Lung (tissue), 11 donors: ENCODE measurements at regions not wholly inside any gene's neighbourhood (a gene's known extent, or its start where the extent isn't known, plus 50 kb on each side); places are given as distances from the start of the nearest gene placed in this dataset.

ENCODE experiments used
- ATAC-seq: fragments of 200-7000 bp; cut with Tn5 transposase; one replicate; pipeline ENCODE4 v1.9.1; 2020; ENCODE audit warnings: moderate number of reproducible peaks; ENCODE audit not compliant: insufficient read depth, low FRiP score
- DNase-seq, 3 donors: peaks; one replicate each; pipeline ENCODE4 v3.0.0-alpha.2; 2013 to 2017
- H3K27ac ChIP-seq, 2 donors: one replicate each; pipeline ENCODE4 v1.5.1; 2013; ENCODE audit warnings: mild to moderate bottlenecking in 2 of 2, moderate library complexity in 2 of 2, control low read depth in 1 of 2, inconsistent platforms in 1 of 2, low read depth in 1 of 2, low read length in 1 of 2
- H3K27me3 ChIP-seq, 3 donors: one replicate each; pipeline ENCODE4 v1.5.1; 2013; ENCODE audit warnings: low read length in 2 of 3; ENCODE audit not compliant: control insufficient read depth in 3 of 3, insufficient read depth in 3 of 3
- H3K36me3 ChIP-seq, 4 donors: one replicate each; pipeline ENCODE4 v1.5.1; 2013; ENCODE audit warnings: low read length in 4 of 4, mild to moderate bottlenecking in 1 of 4, moderate library complexity in 1 of 4; ENCODE audit not compliant: control insufficient read depth in 4 of 4, insufficient read depth in 4 of 4
- H3K4me1 ChIP-seq, 5 donors: one replicate each; pipeline ENCODE4 v1.5.1; 2013; ENCODE audit warnings: low read length in 5 of 5, mild to moderate bottlenecking in 2 of 5, moderate library complexity in 1 of 5; ENCODE audit not compliant: control insufficient read depth in 5 of 5, insufficient read depth in 5 of 5
- H3K4me3 ChIP-seq: one replicate; pipeline ENCODE4 v1.5.1; 2013; ENCODE audit warnings: mild to moderate bottlenecking, control low read depth, moderate library complexity
- H3K9ac ChIP-seq, 2 donors: one replicate each; pipeline ENCODE4 v1.5.1; 2013; ENCODE audit warnings: low read length in 2 of 2, control low read depth in 1 of 2; ENCODE audit not compliant: insufficient read depth in 1 of 2
- H3K9me3 ChIP-seq, 4 donors: one replicate each; pipeline ENCODE4 v1.5.1; 2013; ENCODE audit warnings: low read length in 3 of 4, mild to moderate bottlenecking in 1 of 4, moderate library complexity in 1 of 4; ENCODE audit not compliant: control insufficient read depth in 4 of 4, insufficient read depth in 3 of 4
- WGBS, 2 donors: extraction: QIAGEN DNeasy Blood & Tissue Kit; methylation state at CpG; one replicate each; pipeline ENCODE4 v1.1.7; 2013; 5-methylcytosine and 5-hydroxymethylcytosine counted together
- TF ChIP-seq, protein P1 (sequence below): IDR thresholded peaks from 2 replicates; pipeline ENCODE4 v1.5.1; 2012; ENCODE audit warnings: mild to moderate bottlenecking; ENCODE audit errors: control extremely low read depth, extremely low read depth
- donor health status: control.
- donor health status: control.
- donor health status: Bipolar disorder and iron deficiency.
- donor health status: healthy.
- donor health status: DM: yes; HTN: yes; CAD: no.

DNA sequence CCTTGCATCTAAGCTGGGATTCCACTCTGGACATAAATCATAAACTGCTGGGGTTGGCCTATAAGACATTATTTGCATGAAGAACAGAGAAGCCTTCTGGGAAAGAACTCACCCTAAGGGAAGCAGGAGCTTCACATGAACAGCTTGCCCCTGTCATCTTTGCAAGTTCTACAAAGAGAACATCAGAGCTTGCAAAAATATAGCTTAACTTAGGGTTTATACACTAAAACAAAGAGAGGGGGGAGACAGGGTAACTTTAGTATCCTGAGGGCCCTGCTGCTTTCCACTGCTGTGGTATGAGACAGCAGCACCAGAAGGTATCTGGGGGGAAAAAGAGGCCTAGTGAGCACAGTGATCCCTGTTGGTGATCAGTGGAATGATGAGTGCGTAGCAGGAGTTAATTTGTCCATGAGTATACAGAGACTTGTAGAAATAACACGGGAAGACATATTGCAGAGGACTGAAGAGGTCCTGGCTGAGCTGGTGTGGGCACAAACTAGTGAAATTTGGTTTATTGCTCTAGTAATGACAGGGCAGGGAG lies 116.1 kb upstream of the TSC22D1 start:
- WGBS, 2 donors: 86 to 90% methylated on average over 2 of the region's 2 CpGs
- DNase-seq (no peak), ATAC-seq (no peak)
- no peak overlapping the region for H3K9ac ChIP-seq
- no peak overlapping the region for H3K4me3 ChIP-seq
- peaks cover 0 to 2% (median 0%) of the 10 kb centered on the region in 4 donors for H3K9me3 ChIP-seq
- H3K27me3 ChIP-seq: no peaks in the 10 kb centered on the region
- no peak overlapping the region for H3K27ac ChIP-seq
- H3K36me3 ChIP-seq: no peaks in the 10 kb centered on the region
- H3K4me1 ChIP-seq: peaks cover 0 to 9% (median 0%) of the 10 kb centered on the region in 5 donors
- TF ChIP-seq, protein P1, sequence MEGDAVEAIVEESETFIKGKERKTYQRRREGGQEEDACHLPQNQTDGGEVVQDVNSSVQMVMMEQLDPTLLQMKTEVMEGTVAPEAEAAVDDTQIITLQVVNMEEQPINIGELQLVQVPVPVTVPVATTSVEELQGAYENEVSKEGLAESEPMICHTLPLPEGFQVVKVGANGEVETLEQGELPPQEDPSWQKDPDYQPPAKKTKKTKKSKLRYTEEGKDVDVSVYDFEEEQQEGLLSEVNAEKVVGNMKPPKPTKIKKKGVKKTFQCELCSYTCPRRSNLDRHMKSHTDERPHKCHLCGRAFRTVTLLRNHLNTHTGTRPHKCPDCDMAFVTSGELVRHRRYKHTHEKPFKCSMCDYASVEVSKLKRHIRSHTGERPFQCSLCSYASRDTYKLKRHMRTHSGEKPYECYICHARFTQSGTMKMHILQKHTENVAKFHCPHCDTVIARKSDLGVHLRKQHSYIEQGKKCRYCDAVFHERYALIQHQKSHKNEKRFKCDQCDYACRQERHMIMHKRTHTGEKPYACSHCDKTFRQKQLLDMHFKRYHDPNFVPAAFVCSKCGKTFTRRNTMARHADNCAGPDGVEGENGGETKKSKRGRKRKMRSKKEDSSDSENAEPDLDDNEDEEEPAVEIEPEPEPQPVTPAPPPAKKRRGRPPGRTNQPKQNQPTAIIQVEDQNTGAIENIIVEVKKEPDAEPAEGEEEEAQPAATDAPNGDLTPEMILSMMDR: no peak

DNA sequence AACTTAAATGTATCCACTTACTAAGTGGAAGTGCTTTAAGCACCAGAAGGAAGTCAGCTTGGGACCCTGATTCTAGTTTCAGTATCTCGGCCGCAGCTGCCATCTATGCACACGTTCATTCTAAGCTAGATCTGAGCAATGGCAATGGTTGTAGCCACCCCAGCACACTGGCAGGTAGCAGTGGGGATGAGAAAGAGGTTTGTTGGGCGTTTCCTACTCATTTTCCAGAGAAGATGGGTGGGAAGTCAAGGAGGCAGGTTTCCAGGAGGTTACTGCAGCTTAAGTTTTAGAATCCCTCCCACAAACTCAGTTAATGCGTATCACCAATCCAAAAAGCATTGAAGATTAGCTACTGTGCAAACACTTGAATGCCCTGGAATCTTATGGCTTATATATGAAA lies 114.2 kb upstream of the TSC22D1 start:
- H3K9ac ChIP-seq: no peak overlapping the region
- no peak overlapping the region for H3K4me3 ChIP-seq
- TF ChIP-seq, protein P1: no peak
- H3K4me1 ChIP-seq: peaks cover 0 to 9% (median 0%) of the 10 kb centered on the region in 5 donors
- 89 to 94% methylated on average over 5 of the region's 5 CpGs for WGBS, 2 donors
- DNase-seq: no peak
- H3K36me3 ChIP-seq: no peaks in the 10 kb centered on the region
- H3K27ac ChIP-seq: no peak overlapping the region
- H3K9me3 ChIP-seq: peaks cover 0 to 2% (median 0%) of the 10 kb centered on the region in 4 donors
- ATAC-seq: no peak
- H3K27me3 ChIP-seq: no peaks in the 10 kb centered on the region

DNA sequence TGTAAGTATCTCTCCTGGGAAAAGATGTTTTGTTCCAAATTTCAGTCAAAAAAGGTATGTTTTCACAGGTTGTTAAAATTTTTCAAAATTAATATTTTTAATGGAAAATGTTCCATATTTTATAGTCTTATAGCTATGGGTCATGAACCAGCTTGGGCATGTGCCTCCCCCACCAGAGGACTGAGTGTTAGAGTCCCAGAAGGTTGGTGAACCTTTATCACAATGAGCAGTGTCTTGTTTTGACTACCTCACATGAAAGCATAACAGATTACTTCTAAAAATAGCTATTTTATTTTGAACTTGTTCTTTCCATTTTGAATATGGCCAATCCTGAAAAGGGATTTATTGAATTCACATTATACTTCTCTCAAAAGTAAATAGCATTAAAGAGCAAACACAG lies 112.5 kb upstream of the TSC22D1 start:
- Histone ChIP-seq H3K9ac (no peak overlapping the region), H3K4me1 (peaks cover 0 to 4% (median 0%) of the 10 kb centered on the region in 5 donors), H3K4me3 (no peak overlapping the region), H3K27ac (no peak overlapping the region), H3K36me3 (no peaks in the 10 kb centered on the region), H3K9me3 (peaks cover 0 to 2% (median 0%) of the 10 kb centered on the region in 4 donors), H3K27me3 (no peaks in the 10 kb centered on the region)
- ATAC-seq (no peak), DNase-seq (no peak)
- TF ChIP-seq, protein P1: no peak

DNA sequence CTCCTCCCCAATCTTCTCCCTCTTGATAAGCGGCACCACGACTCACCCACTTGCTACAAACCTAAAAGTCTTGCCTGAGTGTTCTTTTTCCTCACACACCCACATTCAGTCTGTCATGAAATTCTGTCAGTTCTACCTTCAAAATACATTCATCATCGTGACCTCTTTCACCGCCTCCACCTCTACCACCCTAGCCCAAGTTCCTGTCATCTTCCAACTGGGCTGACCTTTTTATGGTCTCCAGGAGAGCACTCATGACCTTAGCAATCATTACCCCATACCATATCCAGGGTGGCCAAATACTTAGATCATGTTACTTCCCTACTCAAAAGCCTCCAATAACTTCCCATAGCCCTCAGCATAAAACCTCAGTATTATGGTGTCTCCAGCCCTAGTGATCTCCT lies 110.4 kb upstream of the TSC22D1 start:
- no peak overlapping the region for H3K27ac ChIP-seq
- DNase-seq (no peak), ATAC-seq (no peak)
- H3K9ac ChIP-seq: no peak overlapping the region
- H3K27me3 ChIP-seq: no peaks in the 10 kb centered on the region
- H3K36me3 ChIP-seq: no peaks in the 10 kb centered on the region
- no peaks in the 10 kb centered on the region for H3K9me3 ChIP-seq
- H3K4me3 ChIP-seq: no peak overlapping the region
- TF ChIP-seq, protein P1: no peak
- peaks cover 0 to 4% (median 0%) of the 10 kb centered on the region in 5 donors for H3K4me1 ChIP-seq
- 92 to 99% methylated on average over 4 of the region's 4 CpGs for WGBS, 2 donors
